ENCODE measurements at regions not wholly inside any gene's neighbourhood (a gene's known extent, or its start where the extent isn't known, plus 50 kb on each side); places are given as distances from the start of the nearest gene placed in this dataset.

DNA sequence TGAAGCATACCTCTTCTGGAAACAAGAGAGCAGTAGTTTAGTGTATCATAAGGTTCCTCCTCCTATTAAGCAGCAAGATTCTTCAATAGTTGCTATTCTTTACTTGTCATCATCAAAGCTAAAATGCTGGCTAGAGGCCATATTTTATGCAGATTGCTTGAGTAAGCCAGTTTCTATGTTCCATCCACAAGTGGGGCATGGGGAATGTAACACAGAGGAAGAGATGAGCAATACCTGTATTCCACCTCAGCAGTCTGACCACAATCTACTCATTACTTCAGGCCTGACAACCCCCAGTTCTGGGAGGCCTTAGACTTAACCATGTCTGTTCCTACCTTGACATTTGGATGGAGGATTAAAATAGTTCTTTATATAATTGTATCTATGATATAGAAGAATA, 423.6 kb downstream of the BTG1 start:
- no peak for TF ChIP-seq POLR2AphosphoS5 (IDR thresholded peaks at IDR 0.05; ENCODE audit: low read depth)
- TF ChIP-seq, protein P1, sequence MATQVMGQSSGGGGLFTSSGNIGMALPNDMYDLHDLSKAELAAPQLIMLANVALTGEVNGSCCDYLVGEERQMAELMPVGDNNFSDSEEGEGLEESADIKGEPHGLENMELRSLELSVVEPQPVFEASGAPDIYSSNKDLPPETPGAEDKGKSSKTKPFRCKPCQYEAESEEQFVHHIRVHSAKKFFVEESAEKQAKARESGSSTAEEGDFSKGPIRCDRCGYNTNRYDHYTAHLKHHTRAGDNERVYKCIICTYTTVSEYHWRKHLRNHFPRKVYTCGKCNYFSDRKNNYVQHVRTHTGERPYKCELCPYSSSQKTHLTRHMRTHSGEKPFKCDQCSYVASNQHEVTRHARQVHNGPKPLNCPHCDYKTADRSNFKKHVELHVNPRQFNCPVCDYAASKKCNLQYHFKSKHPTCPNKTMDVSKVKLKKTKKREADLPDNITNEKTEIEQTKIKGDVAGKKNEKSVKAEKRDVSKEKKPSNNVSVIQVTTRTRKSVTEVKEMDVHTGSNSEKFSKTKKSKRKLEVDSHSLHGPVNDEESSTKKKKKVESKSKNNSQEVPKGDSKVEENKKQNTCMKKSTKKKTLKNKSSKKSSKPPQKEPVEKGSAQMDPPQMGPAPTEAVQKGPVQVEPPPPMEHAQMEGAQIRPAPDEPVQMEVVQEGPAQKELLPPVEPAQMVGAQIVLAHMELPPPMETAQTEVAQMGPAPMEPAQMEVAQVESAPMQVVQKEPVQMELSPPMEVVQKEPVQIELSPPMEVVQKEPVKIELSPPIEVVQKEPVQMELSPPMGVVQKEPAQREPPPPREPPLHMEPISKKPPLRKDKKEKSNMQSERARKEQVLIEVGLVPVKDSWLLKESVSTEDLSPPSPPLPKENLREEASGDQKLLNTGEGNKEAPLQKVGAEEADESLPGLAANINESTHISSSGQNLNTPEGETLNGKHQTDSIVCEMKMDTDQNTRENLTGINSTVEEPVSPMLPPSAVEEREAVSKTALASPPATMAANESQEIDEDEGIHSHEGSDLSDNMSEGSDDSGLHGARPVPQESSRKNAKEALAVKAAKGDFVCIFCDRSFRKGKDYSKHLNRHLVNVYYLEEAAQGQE (IDR thresholded peaks at IDR 0.05; ENCODE audit: insufficient replicate concordance, low read depth), result no peak
- no peak for TF ChIP-seq CTCF (IDR thresholded peaks at IDR 0.05; ENCODE audit: insufficient read depth, low read length)
- no peak for TF ChIP-seq SPI1 (IDR thresholded peaks at IDR 0.05; ENCODE audit: borderline replicate concordance, low read depth)
- no peak for TF ChIP-seq GABPA (IDR thresholded peaks at IDR 0.05; ENCODE audit: low read depth)
- Histone ChIP-seq H3K27me3 (ENCODE audit: insufficient read depth, poor library complexity, severe bottlenecking) (no peaks in the 10 kb centered on the region), H3K4me3 (replicated peaks; ENCODE audit: insufficient read depth, low read length) (no peak overlapping the region), H3K27ac (replicated peaks) (no peak overlapping the region)
- no peak for DNase-seq (ENCODE audit: low read depth in 1 of 2, low spot score in 1 of 2)

DNA sequence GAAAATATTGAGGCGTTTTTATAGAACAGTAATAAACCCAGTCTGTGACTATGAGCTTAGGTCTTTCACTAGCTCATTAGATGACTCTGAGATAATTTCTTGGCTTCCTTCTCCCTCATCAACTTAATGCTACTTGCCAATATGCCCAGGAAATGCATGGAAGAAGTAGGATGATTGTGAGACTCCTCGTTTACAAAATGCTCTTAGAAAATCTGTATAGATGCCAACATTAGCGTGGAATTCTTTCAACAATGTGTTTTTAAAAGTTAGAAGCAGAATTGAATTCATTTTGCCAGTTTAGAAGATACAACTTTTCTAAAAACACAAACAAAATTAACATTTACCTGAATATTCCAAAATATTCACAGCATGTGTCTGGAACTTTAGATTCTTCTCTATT, 424.6 kb downstream of the BTG1 start:
- H3K27ac ChIP-seq (replicated peaks), result no peak overlapping the region
- H3K4me3 ChIP-seq (replicated peaks; ENCODE audit: insufficient read depth, low read length), result no peak overlapping the region
- no peak for DNase-seq (ENCODE audit: low read depth in 1 of 2, low spot score in 1 of 2)
- TF ChIP-seq SPI1 (IDR thresholded peaks at IDR 0.05; ENCODE audit: borderline replicate concordance, low read depth), result no peak
- TF ChIP-seq, protein P1 (IDR thresholded peaks at IDR 0.05; ENCODE audit: insufficient replicate concordance, low read depth), result no peak
- TF ChIP-seq CTCF (IDR thresholded peaks at IDR 0.05; ENCODE audit: insufficient read depth, low read length), result no peak
- no peak for TF ChIP-seq GABPA (IDR thresholded peaks at IDR 0.05; ENCODE audit: low read depth)
- no peak for TF ChIP-seq POLR2AphosphoS5 (IDR thresholded peaks at IDR 0.05; ENCODE audit: low read depth)
- H3K27me3 ChIP-seq (ENCODE audit: insufficient read depth, poor library complexity, severe bottlenecking), result no peaks in the 10 kb centered on the region

DNA sequence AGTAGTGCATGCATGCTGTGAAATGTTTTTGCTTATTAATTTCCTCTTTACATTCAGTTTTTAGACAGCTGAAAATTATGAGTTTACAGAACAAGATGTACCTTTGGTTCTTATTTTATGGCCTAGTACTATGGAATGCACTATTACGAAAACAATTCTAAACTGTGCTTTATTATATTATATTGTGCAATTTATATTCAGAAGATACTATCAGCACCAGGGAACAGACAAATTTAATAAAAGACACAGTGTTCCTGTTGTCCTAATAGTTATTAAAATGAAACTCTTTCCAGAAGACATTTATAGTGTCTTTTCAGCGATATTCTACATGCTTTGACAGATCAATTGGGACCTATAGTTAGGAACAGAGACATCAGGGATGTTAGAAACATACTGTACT, 427.3 kb downstream of the BTG1 start:
- Histone ChIP-seq H3K27me3 (ENCODE audit: insufficient read depth, poor library complexity, severe bottlenecking) (no peaks in the 10 kb centered on the region), H3K27ac (replicated peaks) (no peak overlapping the region), H3K4me3 (replicated peaks; ENCODE audit: insufficient read depth, low read length) (no peak overlapping the region)
- TF ChIP-seq GABPA (IDR thresholded peaks at IDR 0.05; ENCODE audit: low read depth), result no peak
- no peak for TF ChIP-seq CTCF (IDR thresholded peaks at IDR 0.05; ENCODE audit: insufficient read depth, low read length)
- no peak for TF ChIP-seq POLR2AphosphoS5 (IDR thresholded peaks at IDR 0.05; ENCODE audit: low read depth)
- TF ChIP-seq SPI1 (IDR thresholded peaks at IDR 0.05; ENCODE audit: borderline replicate concordance, low read depth), result no peak
- TF ChIP-seq, protein P1 (IDR thresholded peaks at IDR 0.05; ENCODE audit: insufficient replicate concordance, low read depth), result no peak
- DNase-seq (ENCODE audit: low read depth in 1 of 2, low spot score in 1 of 2), result no peak
